K562 (cell line): ENCODE measurements at regions not wholly inside any gene's neighbourhood (a gene's known extent, or its start where the extent isn't known, plus 50 kb on each side); places are given as distances from the start of the nearest gene placed in this dataset.

Experiments
- CBX8 ChIP-seq: fragments of 200-600 bp; sonication (generic); IDR thresholded peaks from 2 replicates; pipeline ENCODE4 v1.6.1; 2012; ENCODE audit warnings: borderline replicate concordance, mixed run types, low read depth, mild to moderate bottlenecking, moderate library complexity, mixed read lengths, low read length, control low read depth, inconsistent platforms; ENCODE audit not compliant: poor library complexity, severe bottlenecking; ENCODE audit errors: extremely low read depth
- CEBPB ChIP-seq: fragments of 450-650 bp; IDR thresholded peaks from 2 replicates; pipeline ENCODE4 v1.6.1; 2016; ENCODE audit warnings: missing genetic modification characterization, missing compliant biosample characterization
- CREB1 ChIP-seq, 2 experiments: sonication (generic) in 1 of 2; formaldehyde crosslinking in 1 of 2; IDR thresholded peaks; 2 replicates each; pipeline versions ENCODE4 v1.6.1 to v1.8.0; 2012 to 2022; ENCODE audit warnings: inconsistent platforms in 1 of 2, mild to moderate bottlenecking in 1 of 2, missing genetic modification reagents in 1 of 2, moderate library complexity in 1 of 2
- L3MBTL2 ChIP-seq: fragments of 450-650 bp; IDR thresholded peaks from 2 replicates; pipeline ENCODE4 v1.6.1; 2016; ENCODE audit warnings: mild to moderate bottlenecking, moderate library complexity
- MTF1 ChIP-seq: fragments of 250-450 bp; sonication (Bioruptor Pico); IDR thresholded peaks from 2 replicates; pipeline ENCODE4 v1.9.0; 2021; ENCODE audit warnings: moderate library complexity, mild to moderate bottlenecking, inconsistent platforms, borderline replicate concordance
- SIN3A ChIP-seq, 2 experiments: fragments of 150-350 bp in 1 of 2; IDR thresholded peaks; 2 replicates each; pipeline ENCODE4 v1.6.1; 2011 to 2016; ENCODE audit warnings: borderline replicate concordance in 2 of 2, low read depth in 2 of 2, low read length in 2 of 2, mild to moderate bottlenecking in 2 of 2, moderate library complexity in 2 of 2; ENCODE audit not compliant: control insufficient read depth in 1 of 2
- STAG1 ChIP-seq: sonication (generic); formaldehyde crosslinking; IDR thresholded peaks from 2 replicates; pipeline ENCODE4 v1.5.0; 2020; ENCODE audit warnings: missing genetic modification reagents, borderline replicate concordance
- ZNF324 ChIP-seq: fragments of 250-450 bp; sonication (Bioruptor Pico); IDR thresholded peaks from 2 replicates; pipeline ENCODE4 v1.4.0; 2020; ENCODE audit warnings: mild to moderate bottlenecking
- TF ChIP-seq, protein P1 (sequence below), 3 experiments: IDR thresholded peaks in 2 of 3; conservative IDR thresholded peaks in 1 of 3; 2 replicates each; pipeline ENCODE4 v1.5.1; 2011 to 2012; ENCODE audit warnings: low read length in 3 of 3, mild to moderate bottlenecking in 3 of 3, control low read depth in 2 of 3, improper control_type of control experiment in 1 of 3, inconsistent platforms in 1 of 3, low read depth in 1 of 3, mixed read lengths in 1 of 3, moderate library complexity in 1 of 3; ENCODE audit not compliant: insufficient read depth in 2 of 3
- TF ChIP-seq, protein P2 (sequence below): sonication (generic); formaldehyde crosslinking; IDR thresholded peaks from 2 replicates; pipeline ENCODE4 v1.9.0; 2022; ENCODE audit warnings: mild to moderate bottlenecking, missing genetic modification reagents

- TF ChIP-seq, protein P1, sequence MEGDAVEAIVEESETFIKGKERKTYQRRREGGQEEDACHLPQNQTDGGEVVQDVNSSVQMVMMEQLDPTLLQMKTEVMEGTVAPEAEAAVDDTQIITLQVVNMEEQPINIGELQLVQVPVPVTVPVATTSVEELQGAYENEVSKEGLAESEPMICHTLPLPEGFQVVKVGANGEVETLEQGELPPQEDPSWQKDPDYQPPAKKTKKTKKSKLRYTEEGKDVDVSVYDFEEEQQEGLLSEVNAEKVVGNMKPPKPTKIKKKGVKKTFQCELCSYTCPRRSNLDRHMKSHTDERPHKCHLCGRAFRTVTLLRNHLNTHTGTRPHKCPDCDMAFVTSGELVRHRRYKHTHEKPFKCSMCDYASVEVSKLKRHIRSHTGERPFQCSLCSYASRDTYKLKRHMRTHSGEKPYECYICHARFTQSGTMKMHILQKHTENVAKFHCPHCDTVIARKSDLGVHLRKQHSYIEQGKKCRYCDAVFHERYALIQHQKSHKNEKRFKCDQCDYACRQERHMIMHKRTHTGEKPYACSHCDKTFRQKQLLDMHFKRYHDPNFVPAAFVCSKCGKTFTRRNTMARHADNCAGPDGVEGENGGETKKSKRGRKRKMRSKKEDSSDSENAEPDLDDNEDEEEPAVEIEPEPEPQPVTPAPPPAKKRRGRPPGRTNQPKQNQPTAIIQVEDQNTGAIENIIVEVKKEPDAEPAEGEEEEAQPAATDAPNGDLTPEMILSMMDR (IDR thresholded peaks at IDR 0.05 in 2 of 3, conservative IDR thresholded peaks at IDR 0.05 in 1 of 3; ENCODE audit: insufficient read depth in 2 of 3, low read depth in 1 of 3, low read length in 3 of 3), result peak; percentile 59 to 83 (median 78)
- TF ChIP-seq, protein P2, sequence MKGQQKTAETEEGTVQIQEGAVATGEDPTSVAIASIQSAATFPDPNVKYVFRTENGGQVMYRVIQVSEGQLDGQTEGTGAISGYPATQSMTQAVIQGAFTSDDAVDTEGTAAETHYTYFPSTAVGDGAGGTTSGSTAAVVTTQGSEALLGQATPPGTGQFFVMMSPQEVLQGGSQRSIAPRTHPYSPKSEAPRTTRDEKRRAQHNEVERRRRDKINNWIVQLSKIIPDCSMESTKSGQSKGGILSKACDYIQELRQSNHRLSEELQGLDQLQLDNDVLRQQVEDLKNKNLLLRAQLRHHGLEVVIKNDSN (CRISPR knock-in tag), result no peak
- TF ChIP-seq STAG1 (CRISPR knock-in tag) (no peak), CEBPB (tag) (no peak), CREB1 (IDR thresholded peaks at IDR 0.05) (no peak), CREB1 (CRISPR knock-in tag; IDR thresholded peaks at IDR 0.05) (no peak), ZNF324 (CRISPR knock-in tag) (no peak), L3MBTL2 (no peak), MTF1 (CRISPR knock-in tag) (no peak), CBX8 (no peak), SIN3A (IDR thresholded peaks at IDR 0.05; ENCODE audit: borderline replicate concordance in 2 of 2, control insufficient read depth in 1 of 2, low read depth in 2 of 2, low read length in 2 of 2) (no peak)
These were observed 101.0 kb upstream of the AGR3 start for GRCh38 chr7:16982640-16983350.
